Upper lobe of left lung (tissue), 6 donors: ENCODE measurements at regions not wholly inside any gene's neighbourhood (a gene's known extent, or its start where the extent isn't known, plus 50 kb on each side); places are given as distances from the start of the nearest gene placed in this dataset.

Experiments
- ATAC-seq, 2 donors: fragments of 200-7000 bp; cut with Tn5 transposase; one replicate each; pipeline ENCODE4 v1.9.1; 2022; ENCODE audit warnings: mild to moderate bottlenecking in 2 of 2, moderate library complexity in 2 of 2; ENCODE audit not compliant: low FRiP score in 2 of 2
- DNase-seq, 2 donors: peaks; one replicate each; pipeline ENCODE4 v3.0.0-alpha.2; 2019 to 2020
- H3K27ac ChIP-seq, 4 donors: fragments of 200-600 bp; sonication (generic); one replicate each; pipeline ENCODE4 v1.5.1; 2016 to 2019
- H3K27me3 ChIP-seq, 4 donors: fragments of 200-600 bp; sonication (generic); one replicate each; pipeline ENCODE4 v1.5.1; 2017 to 2019
- H3K36me3 ChIP-seq, 4 donors: fragments of 200-600 bp; sonication (generic); one replicate each; pipeline ENCODE4 v1.5.1; 2016 to 2019
- H3K4me1 ChIP-seq, 4 donors: fragments of 200-600 bp; sonication (generic); one replicate each; pipeline ENCODE4 v1.5.1; 2018 to 2019
- H3K4me3 ChIP-seq, 4 donors: fragments of 200-600 bp; sonication (generic); one replicate each; pipeline ENCODE4 v1.5.1; 2017 to 2019; ENCODE audit warnings: mild to moderate bottlenecking in 2 of 4, moderate library complexity in 1 of 4
- H3K9me3 ChIP-seq, 4 donors: fragments of 200-600 bp; sonication (generic); one replicate each; pipeline ENCODE4 v1.5.1; 2018 to 2019
- CTCF ChIP-seq, 6 experiments: fragments of 450-650 bp in 4 of 6; fragments of 200-600 bp in 2 of 6; sonication (generic) in 2 of 6; IDR thresholded peaks; one replicate each; pipeline ENCODE4 v1.5.1; 2016 to 2019; ENCODE audit warnings: antibody characterized with exemption in 6 of 6
- EP300 ChIP-seq, 4 donors: sonication (generic); formaldehyde crosslinking; IDR thresholded peaks; one replicate each; pipeline ENCODE4 v1.5.1; 2017; ENCODE audit warnings: antibody characterized with exemption in 4 of 4, control low read depth in 2 of 4
- POLR2A ChIP-seq, 4 donors: fragments of 450-650 bp; IDR thresholded peaks; one replicate each; pipeline ENCODE4 v1.5.1; 2016 to 2017; ENCODE audit warnings: antibody characterized with exemption in 4 of 4, mild to moderate bottlenecking in 2 of 4
- POLR2AphosphoS5 ChIP-seq, 2 donors: sonication (generic); formaldehyde crosslinking; IDR thresholded peaks; one replicate each; pipeline ENCODE4 v1.5.1; 2017; ENCODE audit warnings: antibody characterized with exemption in 2 of 2
- WGBS, 2 donors: methylation state at CpG; one replicate each; pipeline ENCODE4 v1.1.5; 2017 to 2018; 5-methylcytosine and 5-hydroxymethylcytosine counted together
- donor health status: DM: no; HTN: no; CAD: no; lungs with moderate emphysema.
- donor health status: DM: no; HTN: yes; CAD: no; lungs with severe emphysema.

- DNase-seq = no peak
- 64 to 91% methylated on average over 1 of the region's 1 CpG for WGBS, 2 donors
Measured at GRCh38 chr14:99050309-99050708, 221.7 kb downstream of the BCL11B start.

GRCh38 chr14:99052467-99052866 lies 219.5 kb downstream of the BCL11B start:
- ATAC-seq = no peak
- no peaks in the 10 kb centered on the region for H3K36me3 ChIP-seq
- no peaks in the 10 kb centered on the region for H3K4me1 ChIP-seq
- peaks cover 0 to 24% (median 7%) of the 10 kb centered on the region in 4 donors for H3K9me3 ChIP-seq
- H3K27ac ChIP-seq = no peak overlapping the region
- TF ChIP-seq POLR2AphosphoS5 (IDR thresholded peaks at IDR 0.05) (no peak), POLR2A (IDR thresholded peaks at IDR 0.05) (no peak), CTCF (IDR thresholded peaks at IDR 0.05) (no peak), EP300 (IDR thresholded peaks at IDR 0.05) (no peak)
- no peak overlapping the region for H3K4me3 ChIP-seq
- 89 to 92% methylated on average over 2 of the region's 2 CpGs for WGBS, 2 donors
- DNase-seq = no peak
- no peaks in the 10 kb centered on the region for H3K27me3 ChIP-seq

More at GRCh38 chr14:99050309-99050708, 221.7 kb downstream of the BCL11B start:
- no peak overlapping the region for H3K27ac ChIP-seq
- H3K36me3 ChIP-seq = no peaks in the 10 kb centered on the region
- H3K27me3 ChIP-seq = no peaks in the 10 kb centered on the region
- peaks cover 0 to 24% (median 7%) of the 10 kb centered on the region in 4 donors for H3K9me3 ChIP-seq
- H3K4me3 ChIP-seq = no peak overlapping the region
- TF ChIP-seq POLR2A (IDR thresholded peaks at IDR 0.05) (no peak), EP300 (IDR thresholded peaks at IDR 0.05) (no peak), POLR2AphosphoS5 (IDR thresholded peaks at IDR 0.05) (no peak), CTCF (IDR thresholded peaks at IDR 0.05) (no peak)
- ATAC-seq = no peak
- H3K4me1 ChIP-seq = no peaks in the 10 kb centered on the region

- no peak overlapping the region for H3K27ac ChIP-seq
- ATAC-seq (no peak), DNase-seq (no peak)
- H3K27me3 ChIP-seq = no peaks in the 10 kb centered on the region
- no peak for TF ChIP-seq POLR2A (IDR thresholded peaks at IDR 0.05)
- no peak for TF ChIP-seq POLR2AphosphoS5 (IDR thresholded peaks at IDR 0.05)
- TF ChIP-seq CTCF (IDR thresholded peaks at IDR 0.05) = no peak
- TF ChIP-seq EP300 (IDR thresholded peaks at IDR 0.05) = no peak
- 68 to 69% methylated on average over 4 of the region's 4 CpGs for WGBS, 2 donors
- H3K4me1 ChIP-seq = no peaks in the 10 kb centered on the region
- H3K36me3 ChIP-seq = no peaks in the 10 kb centered on the region
- H3K4me3 ChIP-seq = no peak overlapping the region
- H3K9me3 ChIP-seq = peaks cover 0 to 24% (median 7%) of the 10 kb centered on the region in 4 donors
Measured at GRCh38 chr14:99055019-99055418, 217.0 kb downstream of the BCL11B start.

- H3K9me3 ChIP-seq = peaks cover 0 to 24% (median 6%) of the 10 kb centered on the region in 4 donors
- DNase-seq (peak in 1 of 2 donors; percentile 48), ATAC-seq (no peak)
- WGBS, 2 donors = 64 to 81% methylated on average over 6 of the region's 6 CpGs
- no peak overlapping the region for H3K4me3 ChIP-seq
- no peaks in the 10 kb centered on the region for H3K36me3 ChIP-seq
- TF ChIP-seq POLR2AphosphoS5 (IDR thresholded peaks at IDR 0.05) (peak in 1 of 2 donors; percentile 9), EP300 (IDR thresholded peaks at IDR 0.05) (no peak)
- no peak overlapping the region for H3K27ac ChIP-seq
- H3K27me3 ChIP-seq = no peaks in the 10 kb centered on the region
- H3K4me1 ChIP-seq = no peaks in the 10 kb centered on the region
Measured at GRCh38 chr14:99055816-99056215, 216.2 kb downstream of the BCL11B start.

- Histone ChIP-seq H3K27me3 (no peaks in the 10 kb centered on the region), H3K4me1 (no peaks in the 10 kb centered on the region), H3K36me3 (no peaks in the 10 kb centered on the region), H3K4me3 (no peak overlapping the region), H3K27ac (no peak overlapping the region), H3K9me3 (peaks cover 0 to 14% (median under 1%) of the 10 kb centered on the region in 4 donors)
- ATAC-seq (no peak), DNase-seq (no peak)
- 89 to 93% methylated on average over 5 of the region's 5 CpGs for WGBS, 2 donors
- TF ChIP-seq POLR2A (IDR thresholded peaks at IDR 0.05) = no peak
- TF ChIP-seq EP300 (IDR thresholded peaks at IDR 0.05) = no peak
- TF ChIP-seq CTCF (IDR thresholded peaks at IDR 0.05) = no peak
- no peak for TF ChIP-seq POLR2AphosphoS5 (IDR thresholded peaks at IDR 0.05)
Measured at GRCh38 chr14:99057576-99058083, 214.4 kb downstream of the BCL11B start.
